ENCODE measurements at regions not wholly inside any gene's neighbourhood (a gene's known extent, or its start where the extent isn't known, plus 50 kb on each side); places are given as distances from the start of the nearest gene placed in this dataset.
"Not testable (repeated sequence)": the region's sequence is repeated elsewhere in the genome, so short reads cannot be mapped to it uniquely, and the experiment has no call there.

GRCh38 chr2:110392366-110392765 lies 80.2 kb downstream of the LIMS4 start:
- not testable (repeated sequence) for TF ChIP-seq POLR2AphosphoS5, POLR2A (IDR thresholded peaks at IDR 0.05)
- TF ChIP-seq, protein P1, sequence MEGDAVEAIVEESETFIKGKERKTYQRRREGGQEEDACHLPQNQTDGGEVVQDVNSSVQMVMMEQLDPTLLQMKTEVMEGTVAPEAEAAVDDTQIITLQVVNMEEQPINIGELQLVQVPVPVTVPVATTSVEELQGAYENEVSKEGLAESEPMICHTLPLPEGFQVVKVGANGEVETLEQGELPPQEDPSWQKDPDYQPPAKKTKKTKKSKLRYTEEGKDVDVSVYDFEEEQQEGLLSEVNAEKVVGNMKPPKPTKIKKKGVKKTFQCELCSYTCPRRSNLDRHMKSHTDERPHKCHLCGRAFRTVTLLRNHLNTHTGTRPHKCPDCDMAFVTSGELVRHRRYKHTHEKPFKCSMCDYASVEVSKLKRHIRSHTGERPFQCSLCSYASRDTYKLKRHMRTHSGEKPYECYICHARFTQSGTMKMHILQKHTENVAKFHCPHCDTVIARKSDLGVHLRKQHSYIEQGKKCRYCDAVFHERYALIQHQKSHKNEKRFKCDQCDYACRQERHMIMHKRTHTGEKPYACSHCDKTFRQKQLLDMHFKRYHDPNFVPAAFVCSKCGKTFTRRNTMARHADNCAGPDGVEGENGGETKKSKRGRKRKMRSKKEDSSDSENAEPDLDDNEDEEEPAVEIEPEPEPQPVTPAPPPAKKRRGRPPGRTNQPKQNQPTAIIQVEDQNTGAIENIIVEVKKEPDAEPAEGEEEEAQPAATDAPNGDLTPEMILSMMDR (IDR thresholded peaks at IDR 0.05), result not testable (repeated sequence)
